ENCODE measurements at regions not wholly inside any gene's neighbourhood (a gene's known extent, or its start where the extent isn't known, plus 50 kb on each side); places are given as distances from the start of the nearest gene placed in this dataset.

DNA sequence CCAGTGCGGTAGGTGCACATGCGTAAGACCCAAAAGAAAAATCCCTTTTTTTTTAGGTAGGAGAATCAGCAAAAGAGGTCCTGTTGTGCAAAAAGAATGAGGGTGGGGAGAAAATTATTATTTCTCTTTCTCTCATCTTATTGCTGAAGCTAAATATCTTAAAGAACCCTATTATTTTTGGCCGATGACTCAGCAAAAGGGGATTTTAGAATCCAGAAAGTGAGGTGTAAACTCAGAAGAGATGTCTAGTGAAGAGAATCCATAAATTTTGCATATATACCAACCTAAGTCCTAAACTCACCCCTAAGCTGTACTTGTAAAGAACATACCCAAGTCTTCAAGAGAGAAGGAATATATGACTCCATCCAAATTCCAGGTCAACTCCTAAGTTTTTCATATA, 386.3 kb upstream of the ZNF717 start:
- TF ChIP-seq, protein P1, sequence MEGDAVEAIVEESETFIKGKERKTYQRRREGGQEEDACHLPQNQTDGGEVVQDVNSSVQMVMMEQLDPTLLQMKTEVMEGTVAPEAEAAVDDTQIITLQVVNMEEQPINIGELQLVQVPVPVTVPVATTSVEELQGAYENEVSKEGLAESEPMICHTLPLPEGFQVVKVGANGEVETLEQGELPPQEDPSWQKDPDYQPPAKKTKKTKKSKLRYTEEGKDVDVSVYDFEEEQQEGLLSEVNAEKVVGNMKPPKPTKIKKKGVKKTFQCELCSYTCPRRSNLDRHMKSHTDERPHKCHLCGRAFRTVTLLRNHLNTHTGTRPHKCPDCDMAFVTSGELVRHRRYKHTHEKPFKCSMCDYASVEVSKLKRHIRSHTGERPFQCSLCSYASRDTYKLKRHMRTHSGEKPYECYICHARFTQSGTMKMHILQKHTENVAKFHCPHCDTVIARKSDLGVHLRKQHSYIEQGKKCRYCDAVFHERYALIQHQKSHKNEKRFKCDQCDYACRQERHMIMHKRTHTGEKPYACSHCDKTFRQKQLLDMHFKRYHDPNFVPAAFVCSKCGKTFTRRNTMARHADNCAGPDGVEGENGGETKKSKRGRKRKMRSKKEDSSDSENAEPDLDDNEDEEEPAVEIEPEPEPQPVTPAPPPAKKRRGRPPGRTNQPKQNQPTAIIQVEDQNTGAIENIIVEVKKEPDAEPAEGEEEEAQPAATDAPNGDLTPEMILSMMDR (IDR thresholded peaks at IDR 0.05) = no peak
- TF ChIP-seq POLR2AphosphoS5 (IDR thresholded peaks at IDR 0.05) = no peak

Data from esophagus muscularis mucosa (tissue), 3 donors.